Gastroesophageal sphincter (tissue), 4 donors: ENCODE measurements at regions not wholly inside any gene's neighbourhood (a gene's known extent, or its start where the extent isn't known, plus 50 kb on each side); places are given as distances from the start of the nearest gene placed in this dataset.

Experiments
- ATAC-seq: fragments of 150-250 bp; one replicate; pipeline ENCODE4 v1.9.1; 2016; ENCODE audit warnings: mild to moderate bottlenecking, moderate library complexity
- H3K27ac ChIP-seq, 4 donors: fragments of 200-600 bp; sonication (generic) in 3 of 4; 1 replicate in 3 of 4; 2 replicates in 1 of 4; pipeline ENCODE4 v1.5.1; 2016 to 2019
- H3K27me3 ChIP-seq: fragments of 200-600 bp; sonication (generic); one replicate; pipeline ENCODE4 v1.5.1; 2019
- H3K36me3 ChIP-seq, 2 donors: fragments of 200-600 bp; sonication (generic); one replicate each; pipeline ENCODE4 v1.5.1; 2019; ENCODE audit warnings: control low read depth in 1 of 2
- H3K4me1 ChIP-seq, 3 donors: fragments of 200-600 bp; sonication (generic); 1 replicate in 2 of 3; 2 replicates in 1 of 3; pipeline ENCODE4 v1.5.1; 2016 to 2019; ENCODE audit warnings: control low read depth in 2 of 3
- H3K4me3 ChIP-seq, 2 donors: fragments of 200-600 bp; sonication (generic); one replicate each; pipeline ENCODE4 v1.5.1; 2019; ENCODE audit warnings: mild to moderate bottlenecking in 1 of 2, moderate library complexity in 1 of 2
- H3K9me3 ChIP-seq, 3 donors: fragments of 200-600 bp; sonication (generic); one replicate each; pipeline ENCODE4 v1.5.1; 2017 to 2019; ENCODE audit warnings: control low read depth in 2 of 3
- EP300 ChIP-seq: sonication (generic); formaldehyde crosslinking; IDR thresholded peaks from one replicate; pipeline ENCODE4 v1.6.1; 2017; ENCODE audit warnings: antibody characterized with exemption, mild to moderate bottlenecking
- POLR2A ChIP-seq, 2 donors: fragments of 450-650 bp; IDR thresholded peaks; one replicate each; pipeline ENCODE4 v1.6.1; 2017; ENCODE audit warnings: antibody characterized with exemption in 2 of 2, mild to moderate bottlenecking in 2 of 2, moderate library complexity in 1 of 2
- POLR2AphosphoS5 ChIP-seq: sonication (generic); formaldehyde crosslinking; IDR thresholded peaks from one replicate; pipeline ENCODE4 v1.6.1; 2017; ENCODE audit warnings: antibody characterized with exemption
- WGBS, 2 donors: methylation state at CpG; one replicate each; pipeline ENCODE4 v1.1.5; 2018; ENCODE audit warnings: low coverage in 1 of 2; 5-methylcytosine and 5-hydroxymethylcytosine counted together
- TF ChIP-seq, protein P1 (sequence below), 4 experiments: fragments of 200-600 bp in 2 of 4; fragments of 450-650 bp in 2 of 4; sonication (generic) in 1 of 4; IDR thresholded peaks; one replicate each; pipeline ENCODE4 v1.5.1; 2017 to 2019; ENCODE audit warnings: antibody characterized with exemption in 4 of 4, mild to moderate bottlenecking in 2 of 4, moderate library complexity in 2 of 4

DNA sequence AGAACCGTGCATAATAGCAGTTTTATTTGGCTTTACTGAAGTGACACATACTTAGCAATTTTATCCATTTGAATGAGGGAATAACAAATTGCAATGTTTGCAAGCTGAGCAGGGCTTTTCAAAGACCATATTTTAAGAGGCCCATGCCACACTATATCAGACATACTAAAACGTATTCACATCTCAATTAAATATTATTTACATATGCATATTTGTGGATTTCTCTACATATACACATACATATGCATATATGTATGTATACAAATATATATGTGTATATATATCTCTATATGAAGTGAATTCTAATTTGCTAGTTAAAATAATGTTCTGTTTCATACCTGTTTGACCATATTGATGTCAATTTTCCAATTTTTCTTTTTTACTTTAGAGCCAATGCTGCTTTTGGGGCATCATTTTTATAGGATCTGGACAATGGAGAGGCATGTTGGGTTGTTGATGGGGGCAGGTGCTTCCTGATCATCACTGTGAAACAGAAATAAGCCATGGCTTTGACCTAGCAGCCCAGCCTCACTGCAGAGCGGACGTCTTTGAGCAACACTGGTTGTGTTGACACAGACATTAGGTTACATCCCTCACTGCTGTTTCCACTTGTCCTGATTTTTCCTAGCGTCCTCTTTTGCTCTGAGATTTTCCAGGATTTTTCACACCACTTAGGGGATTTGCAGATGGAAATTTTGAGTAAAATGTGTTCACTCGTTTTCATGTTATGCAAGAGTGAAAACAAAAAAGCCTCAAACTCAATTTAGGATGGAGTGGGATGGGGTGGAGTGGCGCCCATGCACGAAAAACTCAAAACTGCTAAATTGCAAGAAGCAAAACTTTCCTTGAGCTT lies 56.9 kb downstream of the RDH14 start:
- TF ChIP-seq POLR2A (IDR thresholded peaks at IDR 0.05): no peak
- H3K36me3 ChIP-seq: no peaks in the 10 kb centered on the region

DNA sequence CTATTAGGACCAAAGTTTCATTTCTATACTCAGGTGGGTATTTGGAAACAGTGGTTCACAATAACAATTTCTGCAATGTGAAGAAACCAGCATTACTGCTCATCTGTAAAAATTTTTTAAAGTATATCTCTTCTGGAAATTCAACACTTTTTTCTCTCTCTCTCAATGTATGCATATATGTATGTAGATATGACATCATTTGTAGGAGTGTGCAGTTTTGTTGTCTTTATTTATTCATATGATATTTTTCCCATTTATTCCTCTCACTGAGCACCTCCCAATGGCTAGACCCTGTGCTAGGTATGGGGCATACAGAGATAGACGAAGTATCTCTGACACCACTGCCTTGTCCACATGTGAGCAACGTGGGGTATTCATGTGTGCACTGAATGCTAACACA lies 58.3 kb downstream of the RDH14 start:
- Histone ChIP-seq H3K36me3 (no peaks in the 10 kb centered on the region), H3K4me1 (no peaks in the 10 kb centered on the region), H3K27ac (no peak overlapping the region), H3K9me3 (no peaks in the 10 kb centered on the region), H3K4me3 (no peak overlapping the region), H3K27me3 (no peaks in the 10 kb centered on the region)
- TF ChIP-seq, protein P1, sequence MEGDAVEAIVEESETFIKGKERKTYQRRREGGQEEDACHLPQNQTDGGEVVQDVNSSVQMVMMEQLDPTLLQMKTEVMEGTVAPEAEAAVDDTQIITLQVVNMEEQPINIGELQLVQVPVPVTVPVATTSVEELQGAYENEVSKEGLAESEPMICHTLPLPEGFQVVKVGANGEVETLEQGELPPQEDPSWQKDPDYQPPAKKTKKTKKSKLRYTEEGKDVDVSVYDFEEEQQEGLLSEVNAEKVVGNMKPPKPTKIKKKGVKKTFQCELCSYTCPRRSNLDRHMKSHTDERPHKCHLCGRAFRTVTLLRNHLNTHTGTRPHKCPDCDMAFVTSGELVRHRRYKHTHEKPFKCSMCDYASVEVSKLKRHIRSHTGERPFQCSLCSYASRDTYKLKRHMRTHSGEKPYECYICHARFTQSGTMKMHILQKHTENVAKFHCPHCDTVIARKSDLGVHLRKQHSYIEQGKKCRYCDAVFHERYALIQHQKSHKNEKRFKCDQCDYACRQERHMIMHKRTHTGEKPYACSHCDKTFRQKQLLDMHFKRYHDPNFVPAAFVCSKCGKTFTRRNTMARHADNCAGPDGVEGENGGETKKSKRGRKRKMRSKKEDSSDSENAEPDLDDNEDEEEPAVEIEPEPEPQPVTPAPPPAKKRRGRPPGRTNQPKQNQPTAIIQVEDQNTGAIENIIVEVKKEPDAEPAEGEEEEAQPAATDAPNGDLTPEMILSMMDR (IDR thresholded peaks at IDR 0.05): no peak
- TF ChIP-seq POLR2AphosphoS5: no peak
- no peak for TF ChIP-seq EP300
- no peak for TF ChIP-seq POLR2A (IDR thresholded peaks at IDR 0.05)
- no peak for ATAC-seq
- WGBS, 2 donors: 82 to 94% methylated on average over 2 of the region's 2 CpGs

More for the DNA sequence above, 56.9 kb downstream of the RDH14 start:
- no peaks in the 10 kb centered on the region for H3K4me1 ChIP-seq
- 65 to 81% methylated on average over 7 to 8 of the region's 8 CpGs for WGBS, 2 donors
- no peak overlapping the region for H3K27ac ChIP-seq
- no peaks in the 10 kb centered on the region for H3K9me3 ChIP-seq
- H3K27me3 ChIP-seq: no peaks in the 10 kb centered on the region
- no peak overlapping the region for H3K4me3 ChIP-seq
- ATAC-seq: no peak

DNA sequence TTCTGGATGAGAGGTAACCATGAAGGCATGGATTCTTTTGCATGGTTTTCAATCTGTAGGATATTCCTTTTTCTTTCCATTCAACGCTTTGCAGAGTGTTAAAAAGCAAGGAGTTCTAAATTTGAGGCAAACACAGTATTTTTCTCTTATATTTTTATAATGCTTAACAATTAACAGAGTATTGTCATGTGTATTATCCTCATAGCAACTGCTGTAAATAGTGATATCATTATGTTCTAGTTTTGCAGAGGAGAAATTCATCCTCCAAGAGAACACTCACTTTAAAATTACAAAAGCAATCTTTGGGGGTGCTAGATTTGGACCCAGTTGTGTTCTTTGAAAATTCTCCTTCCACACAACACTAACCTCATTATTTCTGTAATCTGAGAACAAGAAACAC lies 58.7 kb downstream of the RDH14 start:
- Histone ChIP-seq H3K27ac (no peak overlapping the region), H3K9me3 (no peaks in the 10 kb centered on the region), H3K27me3 (no peaks in the 10 kb centered on the region), H3K4me3 (no peak overlapping the region), H3K36me3 (no peaks in the 10 kb centered on the region), H3K4me1 (no peaks in the 10 kb centered on the region)
- no peak for ATAC-seq
- 75 to 100% methylated on average over 1 of the region's 1 CpG for WGBS, 2 donors
- TF ChIP-seq EP300: no peak
- TF ChIP-seq POLR2A (IDR thresholded peaks at IDR 0.05): no peak
- TF ChIP-seq, protein P1 (IDR thresholded peaks at IDR 0.05): no peak
- no peak for TF ChIP-seq POLR2AphosphoS5

DNA sequence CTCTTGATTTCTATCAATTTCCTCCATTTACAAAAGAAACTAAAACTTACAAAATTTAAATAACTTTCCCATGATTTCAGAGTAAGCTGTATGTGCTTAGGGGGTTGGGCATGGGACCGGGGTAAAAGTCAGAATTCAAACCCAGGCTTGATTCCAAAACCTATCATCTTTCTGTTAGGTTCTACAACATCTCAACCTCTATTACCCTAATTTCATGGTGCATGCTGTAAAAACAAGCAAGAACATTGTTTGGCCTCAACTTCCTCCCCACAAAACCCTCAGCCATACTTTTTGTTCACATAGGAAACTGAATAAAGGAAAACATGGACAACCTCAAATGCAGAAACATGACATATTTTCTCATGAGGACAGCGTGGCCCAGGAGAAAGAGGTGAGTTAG lies 59.3 kb downstream of the RDH14 start:
- 79 to 90% methylated on average over 2 of the region's 2 CpGs for WGBS, 2 donors
- no peak for TF ChIP-seq POLR2A (IDR thresholded peaks at IDR 0.05)
- TF ChIP-seq, protein P1 (IDR thresholded peaks at IDR 0.05): no peak
- TF ChIP-seq EP300: no peak
- no peak for TF ChIP-seq POLR2AphosphoS5

DNA sequence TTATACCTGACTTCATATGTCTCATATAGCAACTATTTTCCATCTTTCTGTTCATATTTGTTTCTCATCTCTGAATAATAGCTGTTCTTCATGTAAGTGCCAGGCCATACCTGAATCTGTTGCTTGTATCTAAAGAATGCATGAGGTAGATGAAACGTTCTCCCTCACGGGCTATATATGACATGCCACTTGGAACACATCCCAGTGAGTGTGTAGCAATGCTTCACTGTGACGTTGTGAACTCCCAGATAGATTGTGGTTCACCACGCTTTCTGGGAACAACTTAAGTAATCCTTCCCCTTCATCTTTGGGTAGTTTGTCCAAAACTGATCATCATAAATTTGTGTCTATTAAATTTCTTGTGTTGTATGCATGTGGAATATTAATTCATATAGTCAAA lies 60.1 kb downstream of the RDH14 start:
- Histone ChIP-seq H3K4me1 (no peaks in the 10 kb centered on the region), H3K27me3 (no peaks in the 10 kb centered on the region), H3K4me3 (no peak overlapping the region), H3K27ac (no peak overlapping the region), H3K36me3 (no peaks in the 10 kb centered on the region), H3K9me3 (no peaks in the 10 kb centered on the region)
- no peak for ATAC-seq
- TF ChIP-seq POLR2AphosphoS5: no peak
- TF ChIP-seq, protein P1 (IDR thresholded peaks at IDR 0.05): no peak
- TF ChIP-seq EP300: no peak
- no peak for TF ChIP-seq POLR2A (IDR thresholded peaks at IDR 0.05)
- 66 to 83% methylated on average over 4 of the region's 4 CpGs for WGBS, 2 donors

More for the DNA sequence above, 59.3 kb downstream of the RDH14 start:
- no peak for ATAC-seq
- Histone ChIP-seq H3K9me3 (no peaks in the 10 kb centered on the region), H3K27ac (no peak overlapping the region), H3K4me1 (no peaks in the 10 kb centered on the region), H3K27me3 (no peaks in the 10 kb centered on the region), H3K36me3 (no peaks in the 10 kb centered on the region), H3K4me3 (no peak overlapping the region)
